NCI-H2227 treated with DMSO at 0.1 percent for 48 hours (cell line): ENCODE measurements at regions not wholly inside any gene's neighbourhood (a gene's known extent, or its start where the extent isn't known, plus 50 kb on each side); places are given as distances from the start of the nearest gene placed in this dataset.
A peak's percentile ranks its signal among the peaks of the same experiment; 100 is the strongest.
"Not testable (repeated sequence)": the region's sequence is repeated elsewhere in the genome, so short reads cannot be mapped to it uniquely, and the experiment has no call there.

Experiments used
- DNase-seq: peaks from one replicate; lab custom pipeline; 2025; lab: John Stamatoyannopoulos, UW

- DNase-seq: no peak
Observed at GRCh38 chr16:23013484-23013883, 135.8 kb downstream of the USP31 start.

GRCh38 chr16:23009075-23009474, 140.2 kb downstream of the USP31 start:
- DNase-seq: no peak

- no peak for DNase-seq
Observed at GRCh38 chr16:23008041-23008440, 141.2 kb downstream of the USP31 start.

- DNase-seq: no peak
Observed at GRCh38 chr16:23006380-23006779, 142.9 kb downstream of the USP31 start.

- peak; percentile 2 for DNase-seq
Observed at GRCh38 chr16:23005951-23006350, 143.3 kb downstream of the USP31 start.

- DNase-seq: no peak
Observed at GRCh38 chr16:22989598-22989997, 159.7 kb downstream of the USP31 start.

- DNase-seq: no peak
Observed at GRCh38 chr16:22983614-22984013, 165.6 kb downstream of the USP31 start.

GRCh38 chr16:22980514-22980913, 166.6 kb downstream of the HS3ST2 start:
- not testable (repeated sequence) for DNase-seq

GRCh38 chr16:22979038-22979437, 165.1 kb downstream of the HS3ST2 start:
- DNase-seq: no peak

- DNase-seq: peak; percentile 28
Observed at GRCh38 chr16:22977294-22977697, 163.3 kb downstream of the HS3ST2 start.

- DNase-seq: no peak
Observed at GRCh38 chr16:22973522-22973921, 159.6 kb downstream of the HS3ST2 start.

GRCh38 chr16:22971346-22971924, 157.5 kb downstream of the HS3ST2 start:
- no peak for DNase-seq

- no peak for DNase-seq
Observed at GRCh38 chr16:22970209-22970865, 156.4 kb downstream of the HS3ST2 start.

- DNase-seq: no peak
Observed at GRCh38 chr16:22969567-22969966, 155.6 kb downstream of the HS3ST2 start.

GRCh38 chr16:22968931-22969330, 155.0 kb downstream of the HS3ST2 start:
- no peak for DNase-seq

GRCh38 chr16:22967521-22968095, 153.6 kb downstream of the HS3ST2 start:
- DNase-seq: no peak
